ENCODE measurements at regions not wholly inside any gene's neighbourhood (a gene's known extent, or its start where the extent isn't known, plus 50 kb on each side); places are given as distances from the start of the nearest gene placed in this dataset.

GRCh38 chr11:23990346-23991164 is 506.3 kb upstream of the LUZP2 start:
- DNase-seq (ENCODE audit: low spot score) (no peak), FAIRE-seq (no peak)

- DNase-seq (ENCODE audit: low spot score) (no peak), FAIRE-seq (no peak)
Measured at GRCh38 chr11:23991165-23991539, 505.7 kb upstream of the LUZP2 start.

- DNase-seq (ENCODE audit: low spot score) (no peak), FAIRE-seq (no peak)
Measured at GRCh38 chr11:23995891-23996290, 501.0 kb upstream of the LUZP2 start.

- DNase-seq (ENCODE audit: low spot score) = no peak
- FAIRE-seq = no peak
Measured at GRCh38 chr11:23997356-23997755, 499.5 kb upstream of the LUZP2 start.

GRCh38 chr11:24005202-24005876 is 491.5 kb upstream of the LUZP2 start:
- FAIRE-seq (no peak), DNase-seq (ENCODE audit: low spot score) (no peak)

GRCh38 chr11:24043842-24044241 is 453.0 kb upstream of the LUZP2 start:
- FAIRE-seq = no peak

GRCh38 chr11:24046731-24047130 is 450.1 kb upstream of the LUZP2 start:
- FAIRE-seq = no peak
- no peak for DNase-seq (ENCODE audit: low spot score)

More at GRCh38 chr11:24043842-24044241, 453.0 kb upstream of the LUZP2 start:
- no peak for DNase-seq (ENCODE audit: low spot score)

- DNase-seq (ENCODE audit: low spot score) (no peak), FAIRE-seq (no peak)
Measured at GRCh38 chr11:24056051-24056450, 440.8 kb upstream of the LUZP2 start.

- no peak for FAIRE-seq
- DNase-seq (ENCODE audit: low spot score) = no peak
Measured at GRCh38 chr11:24060125-24060524, 436.7 kb upstream of the LUZP2 start.

- FAIRE-seq (no peak), DNase-seq (ENCODE audit: low spot score) (no peak)
Measured at GRCh38 chr11:24064309-24064903, 432.4 kb upstream of the LUZP2 start.

- FAIRE-seq = no peak
- DNase-seq (ENCODE audit: low spot score) = no peak
Measured at GRCh38 chr11:24068197-24068596, 428.7 kb upstream of the LUZP2 start.

GRCh38 chr11:24070435-24070834 is 426.4 kb upstream of the LUZP2 start:
- no peak for DNase-seq (ENCODE audit: low spot score)
- no peak for FAIRE-seq

GRCh38 chr11:24078018-24078417 is 418.8 kb upstream of the LUZP2 start:
- no peak for FAIRE-seq
- DNase-seq (ENCODE audit: low spot score) = no peak

- no peak for FAIRE-seq
- no peak for DNase-seq (ENCODE audit: low spot score)
Measured at GRCh38 chr11:24082241-24082640, 414.6 kb upstream of the LUZP2 start.

- FAIRE-seq (no peak), DNase-seq (ENCODE audit: low spot score) (no peak)
Measured at GRCh38 chr11:24082860-24083259, 414.0 kb upstream of the LUZP2 start.

- DNase-seq (ENCODE audit: low spot score) (no peak), FAIRE-seq (no peak)
Measured at GRCh38 chr11:24084956-24085355, 411.9 kb upstream of the LUZP2 start.

- FAIRE-seq = no peak
Measured at GRCh38 chr11:24086921-24087320, 409.9 kb upstream of the LUZP2 start.

GRCh38 chr11:24091594-24091993 is 405.3 kb upstream of the LUZP2 start:
- no peak for FAIRE-seq
- DNase-seq (ENCODE audit: low spot score) = no peak

More at GRCh38 chr11:24086921-24087320, 409.9 kb upstream of the LUZP2 start:
- DNase-seq (ENCODE audit: low spot score) = no peak

GRCh38 chr11:24093375-24093774 is 403.5 kb upstream of the LUZP2 start:
- FAIRE-seq = no peak
- no peak for DNase-seq (ENCODE audit: low spot score)

- FAIRE-seq = no peak
- DNase-seq (ENCODE audit: low spot score) = no peak
Measured at GRCh38 chr11:24108609-24109008, 388.2 kb upstream of the LUZP2 start.

GRCh38 chr11:24122291-24122690 is 374.6 kb upstream of the LUZP2 start:
- no peak for DNase-seq (ENCODE audit: low spot score)
- FAIRE-seq = no peak

- DNase-seq (ENCODE audit: low spot score) (no peak), FAIRE-seq (no peak)
Measured at GRCh38 chr11:24124876-24125275, 372.0 kb upstream of the LUZP2 start.

All from RCC 7860 (cell line).